Keratinocyte (primary cell): ENCODE measurements at regions not wholly inside any gene's neighbourhood (a gene's known extent, or its start where the extent isn't known, plus 50 kb on each side); places are given as distances from the start of the nearest gene placed in this dataset.

Experiments used
- DNase-seq: peaks from one replicate; pipeline ENCODE4 v3.0.0-alpha.2; 2011; ENCODE audit warnings: low read depth, missing footprints, low spot score
- FAIRE-seq: peaks from 2 replicates; lab custom pipeline; 2011; peaks lifted over from hg19 to GRCh38; lab: Jason Lieb, UNC
- H2AFZ ChIP-seq: 2 replicates; pipeline ENCODE4 v1.6.0; 2012; ENCODE audit warnings: low read length, control low read depth, inconsistent platforms; ENCODE audit not compliant: control insufficient read depth
- H3K27ac ChIP-seq: 2 replicates; pipeline ENCODE4 v1.5.1; 2011; ENCODE audit warnings: low read length; ENCODE audit not compliant: control insufficient read depth, insufficient read depth
- H3K27me3 ChIP-seq: 3 replicates; pipeline ENCODE4 v1.6.0; 2011; ENCODE audit warnings: low read length; ENCODE audit not compliant: control insufficient read depth, insufficient read depth; ENCODE audit errors: extremely low read depth
- H3K36me3 ChIP-seq, 2 experiments: 2 replicates in 1 of 2; 3 replicates in 1 of 2; pipeline ENCODE4 v1.5.1; 2011; ENCODE audit warnings: low read length in 2 of 2, mild to moderate bottlenecking in 1 of 2; ENCODE audit not compliant: control insufficient read depth in 2 of 2, insufficient read depth in 2 of 2; ENCODE audit errors: extremely low read depth in 1 of 2
- H3K4me1 ChIP-seq: 3 replicates; pipeline ENCODE4 v1.5.1; 2011; ENCODE audit warnings: low read length; ENCODE audit not compliant: control insufficient read depth, insufficient read depth; ENCODE audit errors: extremely low read depth
- H3K4me2 ChIP-seq: 3 replicates; pipeline ENCODE4 v1.6.0; 2011; ENCODE audit warnings: low read depth, low read length; ENCODE audit not compliant: control insufficient read depth, insufficient read depth; ENCODE audit errors: extremely low read depth
- H3K4me3 ChIP-seq, 3 experiments: fragments of 200-600 bp in 1 of 3; sonication (generic) in 1 of 3; 2 replicates in 2 of 3; 3 replicates in 1 of 3; pipeline ENCODE4 v1.5.1; 2011 to 2016; ENCODE audit warnings: low read length in 3 of 3, mild to moderate bottlenecking in 3 of 3, control low read depth in 2 of 3, inconsistent platforms in 1 of 3, low read depth in 1 of 3, mixed read lengths in 1 of 3, mixed run types in 1 of 3, moderate library complexity in 1 of 3; ENCODE audit not compliant: control insufficient read depth in 2 of 3, insufficient read depth in 2 of 3; ENCODE audit errors: extremely low read depth in 1 of 3
- H3K79me2 ChIP-seq: 2 replicates; pipeline ENCODE4 v1.6.0; 2012; ENCODE audit warnings: low read length; ENCODE audit not compliant: control insufficient read depth, insufficient read depth
- H3K9ac ChIP-seq: 3 replicates; pipeline ENCODE4 v1.6.0; 2011; ENCODE audit warnings: low read length; ENCODE audit not compliant: control insufficient read depth, insufficient read depth; ENCODE audit errors: extremely low read depth
- H3K9me1 ChIP-seq: 3 replicates; pipeline ENCODE4 v1.6.0; 2011; ENCODE audit warnings: low read length; ENCODE audit not compliant: control insufficient read depth, insufficient read depth; ENCODE audit errors: extremely low read depth
- H3K9me3 ChIP-seq: 2 replicates; pipeline ENCODE4 v1.5.1; 2012; ENCODE audit warnings: low read depth, low read length; ENCODE audit not compliant: control insufficient read depth
- H4K20me1 ChIP-seq: 3 replicates; pipeline ENCODE4 v1.6.0; 2011; ENCODE audit warnings: low read length; ENCODE audit not compliant: control insufficient read depth, insufficient read depth; ENCODE audit errors: extremely low read depth
- EZH2 ChIP-seq: IDR thresholded peaks from one replicate; pipeline ENCODE4 v1.6.1; 2012; ENCODE audit warnings: inconsistent platforms, mild to moderate bottlenecking, low read length, moderate library complexity
- dilution Hi-C: fragments of 300-500 bp; cut with MboI; formaldehyde crosslinking; loops from one replicate; pipeline ENCODE4 v1.7.0; 2020; ENCODE audit warnings: low sequenced_read_pairs; ENCODE audit not compliant: extremely low pct_ligation_motif_present
- TF ChIP-seq, protein P1 (sequence below), 3 experiments: IDR thresholded peaks in 1 of 3; conservative IDR thresholded peaks in 1 of 3; optimal IDR thresholded peaks in 1 of 3; 2 replicates in 2 of 3; 3 replicates in 1 of 3; pipeline versions ENCODE3 to v1.5.1; 2011; ENCODE audit warnings: low read length in 3 of 3, mild to moderate bottlenecking in 3 of 3, moderate library complexity in 2 of 3, control low read depth in 1 of 3, inconsistent platforms in 1 of 3; ENCODE audit not compliant: insufficient read depth in 2 of 3; ENCODE audit errors: extremely low read depth in 1 of 3

DNA sequence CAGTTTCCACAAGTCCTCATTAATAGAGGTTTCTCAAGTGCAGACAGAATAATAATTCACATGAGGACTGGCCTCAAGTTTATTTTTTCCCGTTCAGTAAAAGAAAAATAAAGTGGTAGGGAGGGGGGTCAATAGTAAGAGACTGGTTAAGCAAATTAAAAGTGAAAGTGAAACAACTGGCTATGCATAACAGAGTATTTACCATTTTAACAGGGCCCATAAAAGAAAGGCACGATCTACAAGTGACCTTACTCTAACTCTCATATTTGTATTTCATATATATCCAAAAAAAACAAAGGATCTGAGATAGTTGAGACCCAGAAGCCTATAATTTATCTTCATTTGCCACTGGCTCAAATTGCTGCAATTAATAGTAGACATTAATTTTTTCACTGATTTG lies 686.3 kb downstream of the NTRK3 start:
- Histone ChIP-seq H2AFZ (no peak overlapping the region), H3K9ac (no peak overlapping the region), H3K4me1 (no peaks in the 10 kb centered on the region), H3K4me3 (no peak overlapping the region), H3K27me3 (no peaks in the 10 kb centered on the region), H3K36me3 (no peaks in the 10 kb centered on the region), H3K9me1 (no peaks in the 10 kb centered on the region), H3K79me2 (no peaks in the 10 kb centered on the region), H4K20me1 (no peaks in the 10 kb centered on the region), H3K4me2 (no peak overlapping the region), H3K9me3 (no peaks in the 10 kb centered on the region), H3K27ac (no peak overlapping the region)
- dilution Hi-C loops: no loop called here
- FAIRE-seq: no peak
- no peak for DNase-seq
- no peak for TF ChIP-seq EZH2
- TF ChIP-seq, protein P1, sequence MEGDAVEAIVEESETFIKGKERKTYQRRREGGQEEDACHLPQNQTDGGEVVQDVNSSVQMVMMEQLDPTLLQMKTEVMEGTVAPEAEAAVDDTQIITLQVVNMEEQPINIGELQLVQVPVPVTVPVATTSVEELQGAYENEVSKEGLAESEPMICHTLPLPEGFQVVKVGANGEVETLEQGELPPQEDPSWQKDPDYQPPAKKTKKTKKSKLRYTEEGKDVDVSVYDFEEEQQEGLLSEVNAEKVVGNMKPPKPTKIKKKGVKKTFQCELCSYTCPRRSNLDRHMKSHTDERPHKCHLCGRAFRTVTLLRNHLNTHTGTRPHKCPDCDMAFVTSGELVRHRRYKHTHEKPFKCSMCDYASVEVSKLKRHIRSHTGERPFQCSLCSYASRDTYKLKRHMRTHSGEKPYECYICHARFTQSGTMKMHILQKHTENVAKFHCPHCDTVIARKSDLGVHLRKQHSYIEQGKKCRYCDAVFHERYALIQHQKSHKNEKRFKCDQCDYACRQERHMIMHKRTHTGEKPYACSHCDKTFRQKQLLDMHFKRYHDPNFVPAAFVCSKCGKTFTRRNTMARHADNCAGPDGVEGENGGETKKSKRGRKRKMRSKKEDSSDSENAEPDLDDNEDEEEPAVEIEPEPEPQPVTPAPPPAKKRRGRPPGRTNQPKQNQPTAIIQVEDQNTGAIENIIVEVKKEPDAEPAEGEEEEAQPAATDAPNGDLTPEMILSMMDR (optimal IDR thresholded peaks at IDR 0.05 in 1 of 3, IDR thresholded peaks at IDR 0.05 in 1 of 3, conservative IDR thresholded peaks at IDR 0.05 in 1 of 3; ENCODE audit: extremely low read depth in 1 of 3, insufficient read depth in 2 of 3, low read length in 3 of 3): no peak

DNA sequence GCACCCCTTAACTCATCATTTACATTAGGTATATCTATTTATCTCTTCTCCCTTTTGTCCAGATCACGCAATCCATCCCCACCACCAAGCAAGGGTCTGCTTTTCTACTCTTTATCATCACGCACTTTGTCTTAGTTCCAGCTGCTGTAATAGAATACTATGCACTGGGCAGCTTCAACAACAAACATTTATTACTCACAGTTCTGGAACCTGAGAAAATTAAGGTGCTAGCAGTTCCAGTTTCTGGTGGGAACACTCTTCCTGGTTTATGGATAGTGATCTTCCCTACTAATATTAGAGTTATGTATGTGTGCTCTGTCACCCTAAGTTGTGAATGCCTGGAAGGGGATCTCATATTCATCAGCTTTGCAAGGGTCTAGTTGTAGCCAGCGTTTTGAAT lies 687.0 kb downstream of the NTRK3 start:
- no peaks in the 10 kb centered on the region for H3K4me1 ChIP-seq
- H4K20me1 ChIP-seq: no peaks in the 10 kb centered on the region
- H3K4me3 ChIP-seq: no peak overlapping the region
- dilution Hi-C loops: no loop called here
- H3K9ac ChIP-seq: no peak overlapping the region
- no peak overlapping the region for H3K4me2 ChIP-seq
- H3K27me3 ChIP-seq: no peaks in the 10 kb centered on the region
- no peaks in the 10 kb centered on the region for H3K9me1 ChIP-seq
- H2AFZ ChIP-seq: no peak overlapping the region
- no peak for DNase-seq
- H3K9me3 ChIP-seq: no peaks in the 10 kb centered on the region
- TF ChIP-seq, protein P1 (optimal IDR thresholded peaks at IDR 0.05 in 1 of 3, IDR thresholded peaks at IDR 0.05 in 1 of 3, conservative IDR thresholded peaks at IDR 0.05 in 1 of 3; ENCODE audit: extremely low read depth in 1 of 3, insufficient read depth in 2 of 3, low read length in 3 of 3): no peak
- TF ChIP-seq EZH2: no peak
- no peaks in the 10 kb centered on the region for H3K79me2 ChIP-seq
- H3K36me3 ChIP-seq: no peaks in the 10 kb centered on the region
- H3K27ac ChIP-seq: no peak overlapping the region
- no peak for FAIRE-seq
